HepG2 (cell line): ENCODE measurements at regions not wholly inside any gene's neighbourhood (a gene's known extent, or its start where the extent isn't known, plus 50 kb on each side); places are given as distances from the start of the nearest gene placed in this dataset.

ENCODE experiments used
- FOSL2 ChIP-seq: sonication (generic); formaldehyde crosslinking; IDR thresholded peaks from 2 replicates; pipeline ENCODE4 v1.4.0; 2020; ENCODE audit warnings: missing genetic modification reagents
- KDM6A ChIP-seq: IDR thresholded peaks from 2 replicates; pipeline ENCODE4 v1.6.1; 2016; ENCODE audit warnings: low read depth
- MEIS1 ChIP-seq: sonication (generic); formaldehyde crosslinking; IDR thresholded peaks from 2 replicates; pipeline ENCODE4 v1.9.0; 2021; ENCODE audit warnings: mild to moderate bottlenecking, missing genetic modification reagents, moderate library complexity, borderline replicate concordance
- SOX13 ChIP-seq, 3 experiments: fragments of 450-650 bp in 1 of 3; sonication (generic) in 1 of 3; formaldehyde crosslinking in 1 of 3; IDR thresholded peaks in 2 of 3; conservative IDR thresholded peaks in 1 of 3; 2 replicates each; pipeline versions ENCODE4 v1.5.0 to v1.6.1; 2016 to 2020; ENCODE audit warnings: antibody characterized with exemption in 1 of 3, mild to moderate bottlenecking in 1 of 3, missing compliant biosample characterization in 1 of 3, missing genetic modification reagents in 1 of 3, moderate library complexity in 1 of 3
- SYNCRIP ChIP-seq: fragments of 200-400 bp; formaldehyde crosslinking; IDR thresholded peaks from 2 replicates; pipeline ENCODE4 v1.6.1; 2018; ENCODE audit warnings: mild to moderate bottlenecking, low read depth, low read length; ENCODE audit not compliant: insufficient read depth
- TBL1XR1 ChIP-seq: fragments of 150-350 bp; IDR thresholded peaks from 2 replicates; pipeline ENCODE4 v1.6.1; 2014; ENCODE audit warnings: borderline replicate concordance, low read length; ENCODE audit not compliant: partially characterized antibody
- ZNF24 ChIP-seq: fragments of 450-650 bp; IDR thresholded peaks from 2 replicates; pipeline ENCODE4 v1.6.1; 2017; ENCODE audit warnings: antibody characterized with exemption, mild to moderate bottlenecking
- TF ChIP-seq, protein P1 (sequence below): IDR thresholded peaks from 2 replicates; pipeline ENCODE4 v1.6.1; 2016; ENCODE audit warnings: low read depth, control low read depth
- TF ChIP-seq, protein P2 (sequence below): sonication (generic); formaldehyde crosslinking; IDR thresholded peaks from 2 replicates; pipeline ENCODE4 v1.8.1; 2023; ENCODE audit warnings: missing genetic modification reagents, mild to moderate bottlenecking, borderline replicate concordance
- TF ChIP-seq, protein P3 (sequence below): sonication (generic); formaldehyde crosslinking; IDR thresholded peaks from 2 replicates; pipeline ENCODE4 v1.4.0; 2020; ENCODE audit warnings: missing genetic modification reagents

DNA sequence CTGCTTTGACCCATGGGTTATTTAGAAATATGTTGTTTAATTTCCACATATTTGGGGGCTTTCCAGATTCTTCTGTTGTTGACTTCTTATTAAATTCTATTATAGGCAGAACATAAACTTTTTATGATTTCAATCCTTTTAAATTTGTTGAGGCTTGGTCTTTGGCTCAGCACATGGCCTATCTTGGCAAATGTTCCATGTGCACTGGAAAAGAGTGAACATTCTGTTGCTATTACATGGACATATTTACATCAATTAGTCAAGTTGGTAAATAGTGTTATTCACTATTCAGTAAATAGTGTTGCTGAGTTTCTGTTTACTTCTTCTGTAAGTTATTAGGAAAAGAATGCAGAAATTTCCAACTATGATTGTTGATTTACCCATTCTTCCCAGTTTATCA lies 75.4 kb downstream of the ETS2 start (continued):
- TF ChIP-seq, protein P1, sequence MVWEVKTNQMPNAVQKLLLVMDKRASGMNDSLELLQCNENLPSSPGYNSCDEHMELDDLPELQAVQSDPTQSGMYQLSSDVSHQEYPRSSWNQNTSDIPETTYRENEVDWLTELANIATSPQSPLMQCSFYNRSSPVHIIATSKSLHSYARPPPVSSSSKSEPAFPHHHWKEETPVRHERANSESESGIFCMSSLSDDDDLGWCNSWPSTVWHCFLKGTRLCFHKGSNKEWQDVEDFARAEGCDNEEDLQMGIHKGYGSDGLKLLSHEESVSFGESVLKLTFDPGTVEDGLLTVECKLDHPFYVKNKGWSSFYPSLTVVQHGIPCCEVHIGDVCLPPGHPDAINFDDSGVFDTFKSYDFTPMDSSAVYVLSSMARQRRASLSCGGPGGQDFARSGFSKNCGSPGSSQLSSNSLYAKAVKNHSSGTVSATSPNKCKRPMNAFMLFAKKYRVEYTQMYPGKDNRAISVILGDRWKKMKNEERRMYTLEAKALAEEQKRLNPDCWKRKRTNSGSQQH (CRISPR knock-in tag), result no peak
- TF ChIP-seq ZNF24, result no peak
- TF ChIP-seq SOX13 (IDR thresholded peaks at IDR 0.05), result no peak
- no peak for TF ChIP-seq SOX13 (CRISPR knock-in tag; conservative IDR thresholded peaks at IDR 0.05 in 1 of 2, IDR thresholded peaks at IDR 0.05 in 1 of 2)
- TF ChIP-seq FOSL2 (CRISPR knock-in tag), result no peak
- TF ChIP-seq, protein P2, sequence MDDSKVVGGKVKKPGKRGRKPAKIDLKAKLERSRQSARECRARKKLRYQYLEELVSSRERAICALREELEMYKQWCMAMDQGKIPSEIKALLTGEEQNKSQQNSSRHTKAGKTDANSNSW, result no peak
- no peak for TF ChIP-seq KDM6A (CRISPR knock-in tag)
- TF ChIP-seq, protein P3, sequence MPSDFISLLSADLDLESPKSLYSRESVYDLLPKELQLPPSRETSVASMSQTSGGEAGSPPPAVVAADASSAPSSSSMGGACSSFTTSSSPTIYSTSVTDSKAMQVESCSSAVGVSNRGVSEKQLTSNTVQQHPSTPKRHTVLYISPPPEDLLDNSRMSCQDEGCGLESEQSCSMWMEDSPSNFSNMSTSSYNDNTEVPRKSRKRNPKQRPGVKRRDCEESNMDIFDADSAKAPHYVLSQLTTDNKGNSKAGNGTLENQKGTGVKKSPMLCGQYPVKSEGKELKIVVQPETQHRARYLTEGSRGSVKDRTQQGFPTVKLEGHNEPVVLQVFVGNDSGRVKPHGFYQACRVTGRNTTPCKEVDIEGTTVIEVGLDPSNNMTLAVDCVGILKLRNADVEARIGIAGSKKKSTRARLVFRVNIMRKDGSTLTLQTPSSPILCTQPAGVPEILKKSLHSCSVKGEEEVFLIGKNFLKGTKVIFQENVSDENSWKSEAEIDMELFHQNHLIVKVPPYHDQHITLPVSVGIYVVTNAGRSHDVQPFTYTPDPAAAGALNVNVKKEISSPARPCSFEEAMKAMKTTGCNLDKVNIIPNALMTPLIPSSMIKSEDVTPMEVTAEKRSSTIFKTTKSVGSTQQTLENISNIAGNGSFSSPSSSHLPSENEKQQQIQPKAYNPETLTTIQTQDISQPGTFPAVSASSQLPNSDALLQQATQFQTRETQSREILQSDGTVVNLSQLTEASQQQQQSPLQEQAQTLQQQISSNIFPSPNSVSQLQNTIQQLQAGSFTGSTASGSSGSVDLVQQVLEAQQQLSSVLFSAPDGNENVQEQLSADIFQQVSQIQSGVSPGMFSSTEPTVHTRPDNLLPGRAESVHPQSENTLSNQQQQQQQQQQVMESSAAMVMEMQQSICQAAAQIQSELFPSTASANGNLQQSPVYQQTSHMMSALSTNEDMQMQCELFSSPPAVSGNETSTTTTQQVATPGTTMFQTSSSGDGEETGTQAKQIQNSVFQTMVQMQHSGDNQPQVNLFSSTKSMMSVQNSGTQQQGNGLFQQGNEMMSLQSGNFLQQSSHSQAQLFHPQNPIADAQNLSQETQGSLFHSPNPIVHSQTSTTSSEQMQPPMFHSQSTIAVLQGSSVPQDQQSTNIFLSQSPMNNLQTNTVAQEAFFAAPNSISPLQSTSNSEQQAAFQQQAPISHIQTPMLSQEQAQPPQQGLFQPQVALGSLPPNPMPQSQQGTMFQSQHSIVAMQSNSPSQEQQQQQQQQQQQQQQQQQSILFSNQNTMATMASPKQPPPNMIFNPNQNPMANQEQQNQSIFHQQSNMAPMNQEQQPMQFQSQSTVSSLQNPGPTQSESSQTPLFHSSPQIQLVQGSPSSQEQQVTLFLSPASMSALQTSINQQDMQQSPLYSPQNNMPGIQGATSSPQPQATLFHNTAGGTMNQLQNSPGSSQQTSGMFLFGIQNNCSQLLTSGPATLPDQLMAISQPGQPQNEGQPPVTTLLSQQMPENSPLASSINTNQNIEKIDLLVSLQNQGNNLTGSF, result no peak
- no peak for TF ChIP-seq TBL1XR1
- no peak for TF ChIP-seq SYNCRIP
- TF ChIP-seq MEIS1 (CRISPR knock-in tag), result no peak
